ENCODE measurements at regions not wholly inside any gene's neighbourhood (a gene's known extent, or its start where the extent isn't known, plus 50 kb on each side); places are given as distances from the start of the nearest gene placed in this dataset.

DNA sequence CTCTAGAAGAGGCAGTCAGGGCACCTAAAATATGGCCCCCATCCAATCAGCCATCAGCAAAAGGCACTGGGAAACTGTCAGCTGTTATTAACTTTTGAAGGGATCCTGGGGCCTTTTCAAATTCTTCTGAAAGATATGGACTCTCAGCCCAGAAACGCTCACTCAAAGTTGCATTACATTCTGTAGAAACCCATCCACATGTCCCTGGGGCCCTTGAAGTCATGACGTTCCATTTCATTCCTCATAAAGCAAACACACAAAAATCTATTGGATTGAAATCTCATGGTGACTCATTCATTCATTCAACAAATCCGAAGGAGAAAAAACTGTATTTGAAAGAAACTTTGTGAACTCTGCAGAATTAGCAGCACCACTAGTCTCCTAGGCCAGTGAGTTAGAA is 215.3 kb downstream of the C16orf95 start:
- 88 to 91% methylated on average over 3 of the region's 3 CpGs for WGBS, 2 experiments
- H3K9me3 ChIP-seq (ENCODE audit: control insufficient read depth, low read length) = no peaks in the 10 kb centered on the region
- H3K4me3 ChIP-seq (ENCODE audit: insufficient read depth, low read depth, low read length) = no peak overlapping the region
- no peaks in the 10 kb centered on the region for H3K36me3 ChIP-seq (ENCODE audit: control insufficient read depth, insufficient read depth, low read length)
- H3K27me3 ChIP-seq (ENCODE audit: control insufficient read depth, insufficient read depth, low read length, poor library complexity, severe bottlenecking) = no peaks in the 10 kb centered on the region
- no peak overlapping the region for H3K27ac ChIP-seq (ENCODE audit: insufficient read depth, low read depth, low read length, poor library complexity, severe bottlenecking)
- H3K4me1 ChIP-seq (ENCODE audit: control insufficient read depth, insufficient read depth, low read length) = peaks cover 29% of the 10 kb centered on the region

DNA sequence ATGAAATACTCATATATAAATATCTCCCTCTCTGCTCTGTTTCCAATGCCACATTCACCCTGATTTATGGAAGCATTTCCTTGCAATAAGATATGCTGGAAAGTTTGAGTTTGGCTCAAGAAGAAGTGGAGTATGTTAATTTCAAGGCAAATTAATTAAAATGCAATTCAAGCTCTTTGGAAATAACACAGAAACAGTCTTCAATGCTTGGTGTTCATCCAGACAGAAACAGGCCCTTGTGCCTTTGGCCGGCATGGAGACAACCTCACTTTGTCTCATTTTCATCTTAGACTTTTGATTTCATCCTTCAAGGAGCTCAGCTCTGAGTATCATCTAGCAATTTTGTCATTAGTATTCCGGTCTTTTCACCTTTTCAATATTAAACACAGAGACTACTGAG is 210.0 kb downstream of the C16orf95 start:
- H3K27ac ChIP-seq (ENCODE audit: insufficient read depth, low read depth, low read length, poor library complexity, severe bottlenecking) = no peak overlapping the region
- H3K36me3 ChIP-seq (ENCODE audit: control insufficient read depth, insufficient read depth, low read length) = no peaks in the 10 kb centered on the region
- H3K4me3 ChIP-seq (ENCODE audit: insufficient read depth, low read depth, low read length) = no peak overlapping the region
- H3K9me3 ChIP-seq (ENCODE audit: control insufficient read depth, low read length) = no peaks in the 10 kb centered on the region
- 91 to 97% methylated on average over 2 of the region's 2 CpGs for WGBS, 2 experiments
- H3K27me3 ChIP-seq (ENCODE audit: control insufficient read depth, insufficient read depth, low read length, poor library complexity, severe bottlenecking) = no peaks in the 10 kb centered on the region
- no peaks in the 10 kb centered on the region for H3K4me1 ChIP-seq (ENCODE audit: control insufficient read depth, insufficient read depth, low read length)

DNA sequence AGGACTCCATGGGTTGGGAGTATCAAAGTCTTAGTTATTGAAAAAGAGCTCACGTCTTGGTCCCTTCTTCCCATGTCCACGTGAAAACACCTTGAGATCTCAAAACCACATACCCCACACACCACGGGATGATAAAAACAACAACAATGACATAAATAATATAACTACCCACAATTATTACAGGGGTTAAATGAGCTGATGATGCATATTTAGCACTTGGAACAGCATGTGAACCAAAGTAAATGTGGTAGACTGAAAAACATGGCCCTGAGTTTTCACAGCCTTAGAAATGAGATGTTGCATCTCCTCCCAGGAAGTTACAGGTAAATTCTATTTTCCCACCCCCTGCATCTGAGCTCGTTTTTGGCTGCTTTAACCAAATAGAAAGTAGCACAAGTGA is 208.9 kb downstream of the C16orf95 start:
- H3K27ac ChIP-seq (ENCODE audit: insufficient read depth, low read depth, low read length, poor library complexity, severe bottlenecking) = no peak overlapping the region
- H3K4me1 ChIP-seq (ENCODE audit: control insufficient read depth, insufficient read depth, low read length) = no peaks in the 10 kb centered on the region
- H3K9me3 ChIP-seq (ENCODE audit: control insufficient read depth, low read length) = no peaks in the 10 kb centered on the region
- no peaks in the 10 kb centered on the region for H3K36me3 ChIP-seq (ENCODE audit: control insufficient read depth, insufficient read depth, low read length)
- H3K27me3 ChIP-seq (ENCODE audit: control insufficient read depth, insufficient read depth, low read length, poor library complexity, severe bottlenecking) = no peaks in the 10 kb centered on the region
- no peak overlapping the region for H3K4me3 ChIP-seq (ENCODE audit: insufficient read depth, low read depth, low read length)
- 86 to 92% methylated on average over 4 of the region's 4 CpGs for WGBS, 2 experiments

GRCh38 chr16:87108941-87109340 is 208.3 kb downstream of the C16orf95 start:
- H3K27ac ChIP-seq (ENCODE audit: insufficient read depth, low read depth, low read length, poor library complexity, severe bottlenecking) = no peak overlapping the region
- no peak overlapping the region for H3K4me3 ChIP-seq (ENCODE audit: insufficient read depth, low read depth, low read length)
- 88 to 100% methylated on average over 1 of the region's 1 CpG for WGBS, 2 experiments
- no peaks in the 10 kb centered on the region for H3K9me3 ChIP-seq (ENCODE audit: control insufficient read depth, low read length)
- H3K27me3 ChIP-seq (ENCODE audit: control insufficient read depth, insufficient read depth, low read length, poor library complexity, severe bottlenecking) = no peaks in the 10 kb centered on the region
- H3K4me1 ChIP-seq (ENCODE audit: control insufficient read depth, insufficient read depth, low read length) = no peaks in the 10 kb centered on the region
- no peaks in the 10 kb centered on the region for H3K36me3 ChIP-seq (ENCODE audit: control insufficient read depth, insufficient read depth, low read length)

DNA sequence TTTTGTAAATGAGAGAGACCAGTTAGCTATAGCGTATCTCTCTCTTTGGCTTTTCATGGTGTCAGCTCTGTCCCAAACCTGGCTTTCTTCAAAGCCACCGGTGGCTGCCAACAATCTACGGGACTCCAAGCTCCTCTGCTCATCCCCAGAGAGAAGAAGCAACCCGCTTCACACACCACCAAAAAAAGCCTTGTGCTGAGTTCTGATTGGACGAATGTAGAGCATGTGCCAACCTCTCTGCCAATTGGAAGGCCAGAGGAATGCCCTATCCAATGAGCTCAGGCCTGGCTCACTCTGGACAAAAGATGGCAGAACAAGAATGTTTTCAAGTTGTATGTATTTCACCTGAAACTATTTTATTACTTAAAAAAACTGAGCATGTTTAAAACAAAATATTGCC is 202.4 kb downstream of the C16orf95 start:
- Histone ChIP-seq H3K4me3 (ENCODE audit: insufficient read depth, low read depth, low read length) (no peak overlapping the region), H3K27ac (ENCODE audit: insufficient read depth, low read depth, low read length, poor library complexity, severe bottlenecking) (no peak overlapping the region), H3K36me3 (ENCODE audit: control insufficient read depth, insufficient read depth, low read length) (no peaks in the 10 kb centered on the region), H3K27me3 (ENCODE audit: control insufficient read depth, insufficient read depth, low read length, poor library complexity, severe bottlenecking) (no peaks in the 10 kb centered on the region), H3K9me3 (ENCODE audit: control insufficient read depth, low read length) (no peaks in the 10 kb centered on the region), H3K4me1 (ENCODE audit: control insufficient read depth, insufficient read depth, low read length) (no peaks in the 10 kb centered on the region)
- 88 to 95% methylated on average over 5 of the region's 5 CpGs for WGBS, 2 experiments

GRCh38 chr16:87115646-87116045 is 201.5 kb downstream of the C16orf95 start:
- no peak overlapping the region for H3K27ac ChIP-seq (ENCODE audit: insufficient read depth, low read depth, low read length, poor library complexity, severe bottlenecking)
- H3K4me3 ChIP-seq (ENCODE audit: insufficient read depth, low read depth, low read length) = no peak overlapping the region
- no peaks in the 10 kb centered on the region for H3K9me3 ChIP-seq (ENCODE audit: control insufficient read depth, low read length)
- H3K4me1 ChIP-seq (ENCODE audit: control insufficient read depth, insufficient read depth, low read length) = no peaks in the 10 kb centered on the region
- WGBS, 2 experiments = 80 to 96% methylated on average over 3 to 5 of the region's 6 CpGs
- no peaks in the 10 kb centered on the region for H3K36me3 ChIP-seq (ENCODE audit: control insufficient read depth, insufficient read depth, low read length)
- no peaks in the 10 kb centered on the region for H3K27me3 ChIP-seq (ENCODE audit: control insufficient read depth, insufficient read depth, low read length, poor library complexity, severe bottlenecking)

DNA sequence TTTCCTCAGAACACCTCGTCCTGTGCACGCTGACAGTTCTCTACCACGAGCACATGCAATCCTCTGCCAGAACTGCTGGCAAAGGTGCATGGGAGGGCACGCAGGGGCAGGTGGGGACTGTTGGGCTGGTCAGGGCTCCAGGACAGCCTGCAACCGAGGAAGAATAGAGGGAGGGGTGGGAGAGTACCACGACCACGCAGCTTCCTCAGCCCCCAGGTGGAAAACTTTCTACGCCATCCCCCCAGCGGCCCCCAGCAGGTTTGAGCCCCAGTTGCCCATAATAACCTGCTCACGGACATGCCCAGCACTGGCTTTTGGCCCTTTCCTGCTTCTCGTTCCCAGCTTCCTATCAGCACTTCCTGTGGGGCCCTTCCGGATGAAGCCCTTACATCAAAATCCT is 199.3 kb downstream of the C16orf95 start:
- Histone ChIP-seq H3K4me1 (ENCODE audit: control insufficient read depth, insufficient read depth, low read length) (no peaks in the 10 kb centered on the region), H3K27ac (ENCODE audit: insufficient read depth, low read depth, low read length, poor library complexity, severe bottlenecking) (no peak overlapping the region), H3K36me3 (ENCODE audit: control insufficient read depth, insufficient read depth, low read length) (no peaks in the 10 kb centered on the region), H3K9me3 (ENCODE audit: control insufficient read depth, low read length) (no peaks in the 10 kb centered on the region), H3K4me3 (ENCODE audit: insufficient read depth, low read depth, low read length) (no peak overlapping the region), H3K27me3 (ENCODE audit: control insufficient read depth, insufficient read depth, low read length, poor library complexity, severe bottlenecking) (no peaks in the 10 kb centered on the region)
- 85% methylated on average over 12 of the region's 12 CpGs for WGBS, 2 experiments

- Histone ChIP-seq H3K4me3 (ENCODE audit: insufficient read depth, low read depth, low read length) (no peak overlapping the region), H3K9me3 (ENCODE audit: control insufficient read depth, low read length) (no peaks in the 10 kb centered on the region), H3K27me3 (ENCODE audit: control insufficient read depth, insufficient read depth, low read length, poor library complexity, severe bottlenecking) (no peaks in the 10 kb centered on the region), H3K27ac (ENCODE audit: insufficient read depth, low read depth, low read length, poor library complexity, severe bottlenecking) (no peak overlapping the region), H3K36me3 (ENCODE audit: control insufficient read depth, insufficient read depth, low read length) (no peaks in the 10 kb centered on the region), H3K4me1 (ENCODE audit: control insufficient read depth, insufficient read depth, low read length) (no peaks in the 10 kb centered on the region)
- WGBS, 2 experiments = 93 to 96% methylated on average over 2 of the region's 2 CpGs
Measured at GRCh38 chr16:87119168-87119567, 198.0 kb downstream of the C16orf95 start.

GRCh38 chr16:87119748-87120147 is 197.4 kb downstream of the C16orf95 start:
- Histone ChIP-seq H3K4me1 (ENCODE audit: control insufficient read depth, insufficient read depth, low read length) (no peaks in the 10 kb centered on the region), H3K27me3 (ENCODE audit: control insufficient read depth, insufficient read depth, low read length, poor library complexity, severe bottlenecking) (no peaks in the 10 kb centered on the region), H3K9me3 (ENCODE audit: control insufficient read depth, low read length) (no peaks in the 10 kb centered on the region), H3K27ac (ENCODE audit: insufficient read depth, low read depth, low read length, poor library complexity, severe bottlenecking) (no peak overlapping the region), H3K4me3 (ENCODE audit: insufficient read depth, low read depth, low read length) (no peak overlapping the region), H3K36me3 (ENCODE audit: control insufficient read depth, insufficient read depth, low read length) (no peaks in the 10 kb centered on the region)
- WGBS, 2 experiments = 92 to 93% methylated on average over 9 of the region's 9 CpGs

DNA sequence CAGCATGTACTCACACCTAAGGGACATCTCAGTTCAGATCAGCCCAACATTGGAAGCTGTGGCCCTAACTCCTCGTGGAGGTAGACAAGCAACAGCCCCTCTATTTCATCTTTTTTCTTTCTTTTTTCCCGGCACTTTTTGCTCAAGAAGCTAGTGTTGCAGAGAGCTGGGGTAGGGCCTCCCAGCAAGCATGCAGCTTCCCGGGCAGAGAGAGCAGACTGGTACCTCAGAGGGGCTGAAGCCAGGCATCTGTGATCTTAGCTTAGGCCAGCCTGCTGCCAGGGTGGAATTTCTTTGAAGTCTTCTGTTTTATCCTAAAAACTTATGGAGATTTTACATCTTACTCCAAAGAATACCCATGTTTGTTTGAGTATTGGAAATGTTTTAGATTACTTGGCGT is 195.4 kb downstream of the C16orf95 start:
- Histone ChIP-seq H3K4me3 (ENCODE audit: insufficient read depth, low read depth, low read length) (no peak overlapping the region), H3K27ac (ENCODE audit: insufficient read depth, low read depth, low read length, poor library complexity, severe bottlenecking) (no peak overlapping the region), H3K36me3 (ENCODE audit: control insufficient read depth, insufficient read depth, low read length) (no peaks in the 10 kb centered on the region), H3K27me3 (ENCODE audit: control insufficient read depth, insufficient read depth, low read length, poor library complexity, severe bottlenecking) (no peaks in the 10 kb centered on the region), H3K9me3 (ENCODE audit: control insufficient read depth, low read length) (no peaks in the 10 kb centered on the region), H3K4me1 (ENCODE audit: control insufficient read depth, insufficient read depth, low read length) (peaks cover 8% of the 10 kb centered on the region)
- 81 to 84% methylated on average over 4 of the region's 4 CpGs for WGBS, 2 experiments

GRCh38 chr16:87123356-87124001 is 193.7 kb downstream of the C16orf95 start:
- H3K9me3 ChIP-seq (ENCODE audit: control insufficient read depth, low read length) = no peaks in the 10 kb centered on the region
- H3K4me1 ChIP-seq (ENCODE audit: control insufficient read depth, insufficient read depth, low read length) = peaks cover 17% of the 10 kb centered on the region
- no peak overlapping the region for H3K27ac ChIP-seq (ENCODE audit: insufficient read depth, low read depth, low read length, poor library complexity, severe bottlenecking)
- H3K27me3 ChIP-seq (ENCODE audit: control insufficient read depth, insufficient read depth, low read length, poor library complexity, severe bottlenecking) = no peaks in the 10 kb centered on the region
- WGBS, 2 experiments = 95 to 97% methylated on average over 12 of the region's 12 CpGs
- no peaks in the 10 kb centered on the region for H3K36me3 ChIP-seq (ENCODE audit: control insufficient read depth, insufficient read depth, low read length)
- H3K4me3 ChIP-seq (ENCODE audit: insufficient read depth, low read depth, low read length) = no peak overlapping the region
